CD14-positive monocyte (primary cell): ENCODE measurements at regions not wholly inside any gene's neighbourhood (a gene's known extent, or its start where the extent isn't known, plus 50 kb on each side); places are given as distances from the start of the nearest gene placed in this dataset.

ENCODE experiments used
- DNase-seq, 3 donors: peaks; one replicate each; pipeline ENCODE4 v3.0.0-alpha.2; 2011 to 2022
- H2AFZ ChIP-seq: 2 replicates; pipeline ENCODE4 v1.6.0; 2012; ENCODE audit warnings: mild to moderate bottlenecking, low read depth, low read length, inconsistent platforms; ENCODE audit not compliant: insufficient read depth, poor library complexity, severe bottlenecking
- H3K27ac ChIP-seq, 2 donors: 1 replicate in 1 of 2; 2 replicates in 1 of 2; pipeline ENCODE4 v1.5.1; 2012 to 2013; ENCODE audit warnings: low read length in 2 of 2, control low read depth in 1 of 2, inconsistent platforms in 1 of 2, low read depth in 1 of 2, mild to moderate bottlenecking in 1 of 2
- H3K27me3 ChIP-seq, 2 donors: one replicate each; pipeline versions ENCODE4 v1.6.0 to v1.6.1; 2011 to 2013; ENCODE audit warnings: low read length in 2 of 2; ENCODE audit not compliant: control insufficient read depth in 2 of 2, insufficient read depth in 2 of 2
- H3K36me3 ChIP-seq, 2 donors: replicated peaks in 1 of 2; 1 replicate in 1 of 2; 2 replicates in 1 of 2; pipeline versions ENCODE4 v1.5.1 to v1.6.1; 2012 to 2013; ENCODE audit warnings: low read length in 2 of 2, control low read depth in 1 of 2, inconsistent platforms in 1 of 2, mild to moderate bottlenecking in 1 of 2; ENCODE audit not compliant: insufficient read depth in 2 of 2, control insufficient read depth in 1 of 2
- H3K4me1 ChIP-seq, 2 donors: 1 replicate in 1 of 2; 2 replicates in 1 of 2; pipeline versions ENCODE4 v1.5.1 to v1.6.1; 2012 to 2013; ENCODE audit warnings: low read length in 2 of 2, control low read depth in 1 of 2, inconsistent platforms in 1 of 2, mild to moderate bottlenecking in 1 of 2, moderate library complexity in 1 of 2; ENCODE audit not compliant: insufficient read depth in 2 of 2, control insufficient read depth in 1 of 2
- H3K4me2 ChIP-seq: replicated peaks from 2 replicates; pipeline ENCODE3; 2012; ENCODE audit warnings: low read length, moderate library complexity, mild to moderate bottlenecking; ENCODE audit not compliant: poor library complexity, severe bottlenecking; ENCODE audit errors: extremely low read depth
- H3K4me3 ChIP-seq, 3 experiments: fragments of 200-600 bp in 1 of 3; sonication (generic) in 1 of 3; replicated peaks in 1 of 3; 1 replicate in 2 of 3; 2 replicates in 1 of 3; pipeline ENCODE4 v1.5.1; 2011 to 2013; ENCODE audit warnings: low read length in 3 of 3, mild to moderate bottlenecking in 3 of 3, control low read depth in 2 of 3, low read depth in 2 of 3, inconsistent platforms in 1 of 3, moderate library complexity in 1 of 3
- H3K79me2 ChIP-seq: 2 replicates; pipeline ENCODE4 v1.6.0; 2012; ENCODE audit warnings: mild to moderate bottlenecking, control low read depth, inconsistent platforms, low read length, moderate library complexity; ENCODE audit not compliant: insufficient read depth
- H3K9ac ChIP-seq: 2 replicates; pipeline ENCODE4 v1.6.0; 2017; ENCODE audit warnings: low read length, mild to moderate bottlenecking; ENCODE audit not compliant: insufficient read depth, poor library complexity, severe bottlenecking
- H3K9me3 ChIP-seq, 2 donors: replicated peaks in 1 of 2; 1 replicate in 1 of 2; 2 replicates in 1 of 2; pipeline versions ENCODE4 v1.5.1 to v1.6.1; 2012 to 2013; ENCODE audit warnings: low read length in 2 of 2, control low read depth in 1 of 2; ENCODE audit not compliant: control insufficient read depth in 1 of 2, insufficient read depth in 1 of 2
- H4K20me1 ChIP-seq: 2 replicates; pipeline ENCODE4 v1.6.0; 2012; ENCODE audit warnings: mild to moderate bottlenecking, low read length, control low read depth, moderate library complexity; ENCODE audit not compliant: insufficient read depth
- H3K27ac Mint-ChIP-seq, 7 donors: one replicate each; pipeline ENCODE4 v1.8.0; 2020; ENCODE audit warnings: mild to moderate bottlenecking in 7 of 7, mixed read lengths in 7 of 7, moderate library complexity in 6 of 7, inconsistent platforms in 2 of 7
- H3K27me3 Mint-ChIP-seq, 3 donors: one replicate each; pipeline ENCODE4 v1.8.0; 2021 to 2022; ENCODE audit warnings: low read depth in 3 of 3, mild to moderate bottlenecking in 3 of 3, mixed read lengths in 3 of 3, moderate library complexity in 3 of 3, inconsistent platforms in 1 of 3
- H3K36me3 Mint-ChIP-seq, 2 donors: one replicate each; pipeline ENCODE4 v1.8.0; 2020; ENCODE audit warnings: mixed read lengths in 2 of 2, inconsistent platforms in 1 of 2, mild to moderate bottlenecking in 1 of 2
- H3K4me1 Mint-ChIP-seq: one replicate; pipeline ENCODE4 v1.8.0; 2020; ENCODE audit warnings: mild to moderate bottlenecking, mixed read lengths
- H3K4me3 Mint-ChIP-seq, 2 donors: one replicate each; pipeline ENCODE4 v1.8.0; 2020; ENCODE audit warnings: mild to moderate bottlenecking in 2 of 2, mixed read lengths in 2 of 2, moderate library complexity in 1 of 2
- H3K9me3 Mint-ChIP-seq, 7 donors: one replicate each; pipeline ENCODE4 v1.8.0; 2020 to 2022; ENCODE audit warnings: mixed read lengths in 7 of 7, mild to moderate bottlenecking in 6 of 7, moderate library complexity in 6 of 7, inconsistent platforms in 2 of 7
- CTCF ChIP-seq: fragments of 200-600 bp; IDR thresholded peaks from one replicate; pipeline ENCODE4 v1.8.0; 2022; ENCODE audit warnings: antibody characterized with exemption, mild to moderate bottlenecking
- WGBS: methylation state at CpG from one replicate; pipeline ENCODE4 v1.1.5; 2013; ENCODE audit warnings: missing lambda C conversion rate; ENCODE audit not compliant: insufficient coverage; 5-methylcytosine and 5-hydroxymethylcytosine counted together
- intact Hi-C, 2 donors: fragments of 100-400 bp; cut with micrococcal nuclease; formaldehyde crosslinking; loops; one replicate each; pipeline versions ENCODE4 v1.15.0 to v1.15.1; 2023

GRCh38 chr4:101419336-101420135 lies 72.2 kb upstream of the PPP3CA start:
- no peak for TF ChIP-seq CTCF
- no peaks in the 10 kb centered on the region for H4K20me1 ChIP-seq
- no peaks in the 10 kb centered on the region for H3K79me2 ChIP-seq
- peaks cover 0 to 2% (median 1%) of the 10 kb centered on the region in 3 donors for H3K27me3 Mint-ChIP-seq
- no peaks in the 10 kb centered on the region for H3K4me1 ChIP-seq
- no peaks in the 10 kb centered on the region for H3K4me1 Mint-ChIP-seq
- H3K27me3 ChIP-seq: no peaks in the 10 kb centered on the region
- no peak for DNase-seq
- H3K27ac Mint-ChIP-seq: no peak overlapping the region
- peaks cover 0 to 9% of the 10 kb centered on the region in 2 donors for H3K9me3 ChIP-seq
- no peak overlapping the region for H3K4me2 ChIP-seq
- peaks cover 0 to 8% (median 4%) of the 10 kb centered on the region in 7 donors for H3K9me3 Mint-ChIP-seq
- H2AFZ ChIP-seq: no peak overlapping the region
- no peak overlapping the region for H3K9ac ChIP-seq
- intact Hi-C loops: no loop called here
- WGBS: 83% methylated on average over 1 of the region's 5 CpGs
- no peak overlapping the region for H3K4me3 Mint-ChIP-seq
- H3K4me3 ChIP-seq: no peak overlapping the region
- no peak overlapping the region for H3K27ac ChIP-seq
- no peaks in the 10 kb centered on the region for H3K36me3 Mint-ChIP-seq
- no peaks in the 10 kb centered on the region for H3K36me3 ChIP-seq

GRCh38 chr4:101418466-101418865 lies 71.1 kb upstream of the PPP3CA start:
- Mint-ChIP-seq H3K9me3 (peaks cover 0 to 8% (median 1%) of the 10 kb centered on the region in 7 donors), H3K4me3 (no peak overlapping the region), H3K4me1 (no peaks in the 10 kb centered on the region), H3K36me3 (no peaks in the 10 kb centered on the region), H3K27me3 (peaks cover 0 to 2% (median 1%) of the 10 kb centered on the region in 3 donors), H3K27ac (no peak overlapping the region)
- no peak for DNase-seq
- no peak overlapping the region for H3K9ac ChIP-seq
- no peak for TF ChIP-seq CTCF
- no peaks in the 10 kb centered on the region for H3K4me1 ChIP-seq
- H2AFZ ChIP-seq: no peak overlapping the region
- no peaks in the 10 kb centered on the region for H3K36me3 ChIP-seq
- no peak overlapping the region for H3K4me3 ChIP-seq
- H3K27me3 ChIP-seq: no peaks in the 10 kb centered on the region
- H3K9me3 ChIP-seq: peaks cover 0 to 9% of the 10 kb centered on the region in 2 donors
- no peak overlapping the region for H3K27ac ChIP-seq
- no peaks in the 10 kb centered on the region for H3K79me2 ChIP-seq
- H3K4me2 ChIP-seq: no peak overlapping the region
- H4K20me1 ChIP-seq: no peaks in the 10 kb centered on the region
- intact Hi-C loops: no loop called here
- WGBS: no CpG with 5 or more reads among the region's 2 CpGs
